ENCODE measurements at regions not wholly inside any gene's neighbourhood (a gene's known extent, or its start where the extent isn't known, plus 50 kb on each side); places are given as distances from the start of the nearest gene placed in this dataset.
"Not testable (repeated sequence)": the region's sequence is repeated elsewhere in the genome, so short reads cannot be mapped to it uniquely, and the experiment has no call there.

- Histone ChIP-seq H3K9me2 (replicated peaks; ENCODE audit: insufficient read depth, low read length) (no peaks in the 10 kb centered on the region), H4K20me1 (ENCODE audit: insufficient read depth, low read length) (no peaks in the 10 kb centered on the region), H3K27me3 (replicated peaks; ENCODE audit: insufficient read depth, low read length) (no peaks in the 10 kb centered on the region), H3K9me3 (replicated peaks; ENCODE audit: insufficient read depth, low read length) (no peaks in the 10 kb centered on the region), H3K27ac (ENCODE audit: low read length) (no peak overlapping the region), H3K36me3 (replicated peaks; ENCODE audit: insufficient read depth, low read length) (no peaks in the 10 kb centered on the region), H3F3A (ENCODE audit: insufficient read depth, low read length) (no peaks in the 10 kb centered on the region), H3K79me2 (ENCODE audit: low read length) (no peaks in the 10 kb centered on the region), H3K4me2 (ENCODE audit: low read depth, low read length) (peak overlapping the region; percentile 1; the same call in 1 of the 2 replicates), H3K4me1 (ENCODE audit: low read length) (peaks cover 8% of the 10 kb centered on the region; the same call in 1 of the 2 replicates), H3K4me3 (ENCODE audit: low read length) (no peak overlapping the region), H2AFZ (ENCODE audit: low read length) (no peak overlapping the region), H3K9ac (ENCODE audit: low read length) (no peak overlapping the region)
- TF ChIP-seq EZH2 (optimal IDR thresholded peaks at IDR 0.05; ENCODE audit: low read depth, low read length) (no peak), EZH2phosphoT487 (IDR thresholded peaks at IDR 0.05; ENCODE audit: low read length) (no peak)
- TF ChIP-seq, protein P1, sequence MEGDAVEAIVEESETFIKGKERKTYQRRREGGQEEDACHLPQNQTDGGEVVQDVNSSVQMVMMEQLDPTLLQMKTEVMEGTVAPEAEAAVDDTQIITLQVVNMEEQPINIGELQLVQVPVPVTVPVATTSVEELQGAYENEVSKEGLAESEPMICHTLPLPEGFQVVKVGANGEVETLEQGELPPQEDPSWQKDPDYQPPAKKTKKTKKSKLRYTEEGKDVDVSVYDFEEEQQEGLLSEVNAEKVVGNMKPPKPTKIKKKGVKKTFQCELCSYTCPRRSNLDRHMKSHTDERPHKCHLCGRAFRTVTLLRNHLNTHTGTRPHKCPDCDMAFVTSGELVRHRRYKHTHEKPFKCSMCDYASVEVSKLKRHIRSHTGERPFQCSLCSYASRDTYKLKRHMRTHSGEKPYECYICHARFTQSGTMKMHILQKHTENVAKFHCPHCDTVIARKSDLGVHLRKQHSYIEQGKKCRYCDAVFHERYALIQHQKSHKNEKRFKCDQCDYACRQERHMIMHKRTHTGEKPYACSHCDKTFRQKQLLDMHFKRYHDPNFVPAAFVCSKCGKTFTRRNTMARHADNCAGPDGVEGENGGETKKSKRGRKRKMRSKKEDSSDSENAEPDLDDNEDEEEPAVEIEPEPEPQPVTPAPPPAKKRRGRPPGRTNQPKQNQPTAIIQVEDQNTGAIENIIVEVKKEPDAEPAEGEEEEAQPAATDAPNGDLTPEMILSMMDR (IDR thresholded peaks at IDR 0.05; ENCODE audit: low read length): no peak
- DNase-seq: peak; percentile 35
Measured at GRCh38 chr11:42923651-42924050, 388.1 kb upstream of the API5 start.

DNA sequence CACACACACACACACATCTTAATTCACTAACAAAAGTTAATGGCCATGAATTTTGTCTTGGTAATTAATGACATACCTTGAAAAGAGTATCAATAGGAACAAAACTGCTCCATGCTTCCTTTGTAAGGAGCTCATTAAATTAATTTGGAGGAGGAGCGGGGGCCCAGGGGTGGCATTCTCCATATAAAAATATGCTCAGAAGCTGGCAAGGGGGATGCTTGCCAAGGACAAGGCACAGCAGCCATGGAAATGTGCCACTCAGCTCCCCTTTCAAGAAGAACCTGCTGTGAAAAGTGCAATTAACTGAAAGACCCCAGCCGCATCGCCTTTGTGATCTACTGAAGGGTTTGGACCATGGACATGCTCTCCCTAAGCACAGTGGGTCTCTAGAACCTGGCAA, 385.9 kb upstream of the API5 start:
- H3K4me2 ChIP-seq (ENCODE audit: low read depth, low read length): no peak overlapping the region
- H3F3A ChIP-seq (ENCODE audit: insufficient read depth, low read length): no peaks in the 10 kb centered on the region
- H3K4me1 ChIP-seq (ENCODE audit: low read length): peaks cover 12% of the 10 kb centered on the region
- TF ChIP-seq EZH2 (optimal IDR thresholded peaks at IDR 0.05; ENCODE audit: low read depth, low read length): no peak
- no peak for TF ChIP-seq EZH2phosphoT487 (IDR thresholded peaks at IDR 0.05; ENCODE audit: low read length)
- TF ChIP-seq, protein P1 (IDR thresholded peaks at IDR 0.05; ENCODE audit: low read length): no peak
- H4K20me1 ChIP-seq (ENCODE audit: insufficient read depth, low read length): no peaks in the 10 kb centered on the region
- H3K79me2 ChIP-seq (ENCODE audit: low read length): no peaks in the 10 kb centered on the region
- H3K4me3 ChIP-seq (ENCODE audit: low read length): no peak overlapping the region
- no peak overlapping the region for H3K9ac ChIP-seq (ENCODE audit: low read length)
- DNase-seq: no peak
- no peaks in the 10 kb centered on the region for H3K9me2 ChIP-seq (replicated peaks; ENCODE audit: insufficient read depth, low read length)
- no peak overlapping the region for H2AFZ ChIP-seq (ENCODE audit: low read length)
- no peak overlapping the region for H3K27ac ChIP-seq (ENCODE audit: low read length)
- no peaks in the 10 kb centered on the region for H3K27me3 ChIP-seq (replicated peaks; ENCODE audit: insufficient read depth, low read length)
- no peaks in the 10 kb centered on the region for H3K9me3 ChIP-seq (replicated peaks; ENCODE audit: insufficient read depth, low read length)
- no peaks in the 10 kb centered on the region for H3K36me3 ChIP-seq (replicated peaks; ENCODE audit: insufficient read depth, low read length)

- no peak for DNase-seq
- TF ChIP-seq EZH2 (optimal IDR thresholded peaks at IDR 0.05; ENCODE audit: low read depth, low read length): no peak
- TF ChIP-seq, protein P1 (IDR thresholded peaks at IDR 0.05; ENCODE audit: low read length): no peak
- no peak for TF ChIP-seq EZH2phosphoT487 (IDR thresholded peaks at IDR 0.05; ENCODE audit: low read length)
- H3K4me1 ChIP-seq (ENCODE audit: low read length): no peaks in the 10 kb centered on the region
- H3K9me2 ChIP-seq (replicated peaks; ENCODE audit: insufficient read depth, low read length): no peaks in the 10 kb centered on the region
- no peaks in the 10 kb centered on the region for H3K27me3 ChIP-seq (replicated peaks; ENCODE audit: insufficient read depth, low read length)
- H3K4me2 ChIP-seq (ENCODE audit: low read depth, low read length): no peak overlapping the region
- no peak overlapping the region for H3K9ac ChIP-seq (ENCODE audit: low read length)
- H4K20me1 ChIP-seq (ENCODE audit: insufficient read depth, low read length): no peaks in the 10 kb centered on the region
- H3K4me3 ChIP-seq (ENCODE audit: low read length): no peak overlapping the region
- H3F3A ChIP-seq (ENCODE audit: insufficient read depth, low read length): no peaks in the 10 kb centered on the region
- no peaks in the 10 kb centered on the region for H3K79me2 ChIP-seq (ENCODE audit: low read length)
- no peak overlapping the region for H3K27ac ChIP-seq (ENCODE audit: low read length)
- H2AFZ ChIP-seq (ENCODE audit: low read length): no peak overlapping the region
- H3K36me3 ChIP-seq (replicated peaks; ENCODE audit: insufficient read depth, low read length): no peaks in the 10 kb centered on the region
- H3K9me3 ChIP-seq (replicated peaks; ENCODE audit: insufficient read depth, low read length): no peaks in the 10 kb centered on the region
Measured at GRCh38 chr11:42947405-42947804, 364.4 kb upstream of the API5 start.

DNA sequence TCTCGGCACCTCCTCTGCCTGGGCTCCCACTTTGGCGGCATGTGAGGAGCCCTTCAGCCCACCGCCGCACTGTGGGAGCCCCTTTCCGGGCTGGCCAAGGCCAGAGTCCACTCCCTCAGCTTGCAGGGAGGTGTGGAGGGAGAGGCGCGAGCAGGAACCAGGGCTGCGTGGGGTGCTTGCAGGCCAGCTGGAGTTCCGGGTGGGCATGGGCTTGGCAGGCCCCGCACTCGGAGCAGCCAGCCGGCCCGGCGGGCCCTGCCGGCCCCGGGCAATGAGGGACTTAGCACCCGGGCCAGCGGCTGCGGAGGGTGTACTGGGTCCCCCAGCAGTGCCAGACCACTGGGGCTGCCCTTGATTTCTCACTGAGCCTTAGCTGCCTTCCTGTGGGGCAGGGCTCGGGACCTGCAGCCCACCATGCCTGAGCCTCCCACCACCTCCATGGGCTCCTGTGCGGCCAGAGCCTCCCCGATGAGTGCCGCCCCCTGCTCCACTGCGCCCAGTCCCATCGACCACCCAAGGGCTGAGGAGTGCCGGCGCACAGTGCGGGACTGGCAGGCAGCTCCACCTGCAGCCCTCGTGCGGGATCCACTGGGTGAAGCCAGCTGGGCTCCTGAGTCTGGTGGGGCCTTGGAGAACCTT, 361.9 kb upstream of the API5 start:
- H4K20me1 ChIP-seq (ENCODE audit: insufficient read depth, low read length); H3K4me1 ChIP-seq (ENCODE audit: low read length); H3K9me2 ChIP-seq (replicated peaks; ENCODE audit: insufficient read depth, low read length); H3K9ac ChIP-seq (ENCODE audit: low read length); H2AFZ ChIP-seq (ENCODE audit: low read length); H3K36me3 ChIP-seq (replicated peaks; ENCODE audit: insufficient read depth, low read length); H3K27me3 ChIP-seq (replicated peaks; ENCODE audit: insufficient read depth, low read length); H3K4me2 ChIP-seq (ENCODE audit: low read depth, low read length); DNase-seq; H3K27ac ChIP-seq (ENCODE audit: low read length); H3K79me2 ChIP-seq (ENCODE audit: low read length); H3K4me3 ChIP-seq (ENCODE audit: low read length); H3K9me3 ChIP-seq (replicated peaks; ENCODE audit: insufficient read depth, low read length); H3F3A ChIP-seq (ENCODE audit: insufficient read depth, low read length): not testable (repeated sequence)

All from MM.1S (cell line).